SW480 (cell line): ENCODE measurements at regions not wholly inside any gene's neighbourhood (a gene's known extent, or its start where the extent isn't known, plus 50 kb on each side); places are given as distances from the start of the nearest gene placed in this dataset.

Experiments used
- DNase-seq: peaks from one replicate; pipeline ENCODE4 v3.0.0-alpha.2; 2016; ENCODE audit warnings: low spot score

DNA sequence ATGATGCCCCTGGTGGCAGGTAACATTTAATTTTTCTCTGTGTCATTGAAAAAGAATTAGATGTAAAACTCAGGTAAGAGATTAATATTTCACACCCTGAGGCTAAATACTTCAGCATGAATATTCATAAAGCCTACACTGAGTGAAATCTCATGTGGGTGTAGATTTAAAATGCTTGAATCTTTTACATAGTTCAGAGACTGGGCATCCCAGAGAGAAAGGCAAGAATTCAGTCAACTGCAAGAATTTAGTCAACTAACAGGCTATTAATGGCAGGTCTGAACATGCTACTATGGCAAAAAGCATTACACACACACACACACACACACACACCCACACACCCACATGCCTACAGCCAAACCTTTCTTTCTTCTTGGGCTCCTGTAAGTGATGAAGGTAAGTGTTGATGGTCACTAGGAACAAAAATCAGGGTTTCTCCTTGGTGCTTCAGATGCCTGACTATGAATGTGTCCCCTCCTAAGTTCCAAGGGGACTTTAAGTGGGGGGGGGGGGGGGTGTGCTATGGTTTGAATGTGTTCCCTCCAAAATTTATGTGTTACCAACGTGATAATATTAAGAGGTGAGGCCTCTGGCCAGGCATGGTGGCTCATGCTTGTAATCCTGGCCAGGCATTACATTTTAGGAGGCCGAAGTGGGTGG, 63.7 kb upstream of the PSMD7 start:
- no peak for DNase-seq

GRCh38 chr16:74230126-74230525, 66.5 kb upstream of the PSMD7 start:
- no peak for DNase-seq

GRCh38 chr16:74226338-74226954, 70.2 kb upstream of the PSMD7 start:
- peak; percentile 16 for DNase-seq

DNA sequence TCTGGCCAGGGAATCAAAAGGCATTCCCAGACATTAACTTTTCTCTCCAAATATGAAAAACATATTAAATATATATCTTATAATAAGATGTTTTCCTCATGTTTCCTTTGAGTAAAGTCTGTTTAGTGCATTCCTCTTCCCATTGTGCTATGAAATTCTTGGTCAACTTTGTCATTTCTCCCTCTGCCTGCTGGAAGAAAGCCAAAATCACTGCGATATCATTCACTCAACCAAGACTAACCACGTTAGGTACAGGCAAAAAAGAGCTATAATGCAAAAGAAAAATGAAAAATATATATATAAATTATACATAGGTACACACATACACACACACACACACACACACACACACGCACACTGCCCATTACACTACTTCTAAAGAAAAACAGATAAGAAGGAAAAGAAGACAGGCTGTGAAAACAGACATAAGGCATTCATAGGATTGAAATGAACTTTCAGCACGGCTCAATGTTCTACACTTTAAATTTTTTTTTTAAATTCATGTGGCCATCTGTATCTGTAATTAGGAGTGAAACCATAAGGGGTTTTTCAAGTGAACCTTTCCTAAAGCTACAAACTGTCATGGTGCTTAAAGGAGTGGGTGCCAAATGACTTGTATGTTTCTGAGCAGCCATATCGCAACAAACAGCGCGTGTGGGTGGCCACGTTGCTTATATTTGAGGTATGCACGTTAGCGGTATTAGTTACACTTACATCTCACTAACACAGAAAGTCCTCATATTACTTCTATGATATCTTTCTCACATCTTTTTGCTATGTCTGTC, 71.6 kb upstream of the PSMD7 start:
- DNase-seq, result no peak

DNA sequence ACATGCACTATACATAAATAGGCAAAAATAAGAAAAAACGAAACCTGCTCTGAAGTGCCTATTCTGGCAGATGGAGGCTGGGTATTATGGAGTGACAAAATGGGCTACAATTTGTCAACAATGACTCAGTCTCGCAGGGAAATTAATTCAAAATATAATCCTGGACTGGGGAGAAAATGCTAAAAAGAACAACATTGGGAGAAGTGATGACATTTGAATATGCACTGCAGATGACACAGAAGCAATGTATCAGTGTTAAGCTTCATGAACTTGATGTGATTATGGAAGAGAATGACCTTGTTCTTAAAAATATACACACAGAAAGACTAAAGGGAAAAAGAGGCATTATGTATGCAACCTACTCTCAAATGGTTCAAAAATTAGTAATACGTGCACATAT, 74.8 kb upstream of the PSMD7 start:
- no peak for DNase-seq

GRCh38 chr16:74219706-74220105, 76.9 kb upstream of the PSMD7 start:
- no peak for DNase-seq

- no peak for DNase-seq
Observed at GRCh38 chr16:74218871-74219270, 77.7 kb upstream of the PSMD7 start.

- no peak for DNase-seq
Observed at GRCh38 chr16:74216319-74216718, 80.3 kb upstream of the PSMD7 start.

DNA sequence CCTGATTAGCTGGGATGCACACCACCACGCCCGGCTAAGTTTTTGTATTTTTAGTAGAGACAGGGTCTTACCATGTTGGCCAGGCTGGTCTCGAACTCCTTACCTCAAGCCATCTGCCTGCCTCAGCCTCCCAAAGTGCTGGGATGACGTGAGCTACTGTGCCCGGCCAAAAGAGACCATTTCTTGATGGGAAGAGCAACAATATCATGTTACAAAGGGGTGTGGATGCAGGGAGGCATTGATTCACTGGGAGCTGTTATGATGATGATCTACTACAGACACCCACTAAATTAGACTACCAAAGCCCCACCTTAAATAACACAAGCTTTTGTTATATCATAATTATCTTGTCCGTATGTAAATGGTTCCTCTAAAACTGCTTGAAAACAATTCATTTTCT, 81.4 kb upstream of the PSMD7 start:
- no peak for DNase-seq

DNA sequence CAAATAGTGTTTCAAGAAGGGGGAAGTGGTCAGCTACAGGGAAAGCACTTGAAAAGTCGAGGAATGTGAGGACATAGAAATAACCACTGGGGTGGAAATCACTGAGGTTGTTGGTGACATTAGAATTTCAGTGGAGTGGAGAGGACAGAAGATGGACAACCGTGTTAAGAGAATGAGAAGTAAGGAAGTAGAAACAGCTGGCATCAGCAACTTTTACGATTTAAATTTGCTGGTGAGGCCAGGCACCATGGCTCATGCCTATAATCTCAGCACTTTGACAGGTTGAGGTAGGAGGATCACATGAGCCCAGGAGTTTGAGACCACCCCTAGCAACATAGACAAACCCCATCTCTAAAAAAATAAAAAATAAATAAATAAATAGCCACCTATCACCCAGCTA, 83.2 kb upstream of the PSMD7 start:
- DNase-seq, result no peak

DNA sequence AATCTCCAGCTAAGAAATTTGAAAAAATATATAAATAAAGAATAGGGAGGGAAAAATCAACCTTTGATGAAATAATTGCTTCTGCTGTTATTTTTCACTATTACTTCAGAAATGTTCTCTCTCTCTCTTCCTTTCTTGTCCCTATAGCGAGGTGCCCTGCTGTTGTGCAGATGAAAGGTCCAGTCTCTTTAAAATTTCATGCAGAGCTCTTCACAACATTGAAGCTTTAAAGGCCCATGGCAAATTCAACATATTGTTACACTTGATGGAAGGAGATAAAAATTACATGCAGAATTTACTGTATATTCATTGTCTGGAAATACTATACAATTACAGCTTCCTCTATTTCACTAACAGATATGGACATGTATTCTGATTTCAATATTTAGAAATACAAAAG, 86.4 kb upstream of the PSMD7 start:
- no peak for DNase-seq

- DNase-seq, result no peak
Observed at GRCh38 chr16:74202009-74202408, 94.6 kb upstream of the PSMD7 start.

- no peak for DNase-seq
Observed at GRCh38 chr16:74201576-74201975, 95.0 kb upstream of the PSMD7 start.

DNA sequence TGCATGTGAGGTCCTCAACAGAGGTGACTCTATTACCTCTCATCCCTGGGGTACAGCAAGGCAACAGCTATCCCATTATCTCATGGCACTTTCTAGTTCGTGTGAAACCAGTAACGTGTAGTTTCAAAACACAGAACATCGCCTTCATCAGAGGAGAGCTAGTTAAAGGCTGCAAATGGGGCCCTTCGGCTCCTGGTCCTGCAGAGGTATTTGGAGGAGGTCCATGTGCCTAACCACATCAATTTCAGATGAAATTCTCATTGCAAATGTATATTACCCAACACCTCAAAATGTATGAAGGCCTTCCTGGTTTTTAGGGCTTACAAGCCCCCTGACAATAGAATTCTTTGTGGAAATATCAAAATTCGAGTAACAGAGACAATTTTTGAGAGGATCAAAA, 95.7 kb upstream of the PSMD7 start:
- DNase-seq, result no peak

DNA sequence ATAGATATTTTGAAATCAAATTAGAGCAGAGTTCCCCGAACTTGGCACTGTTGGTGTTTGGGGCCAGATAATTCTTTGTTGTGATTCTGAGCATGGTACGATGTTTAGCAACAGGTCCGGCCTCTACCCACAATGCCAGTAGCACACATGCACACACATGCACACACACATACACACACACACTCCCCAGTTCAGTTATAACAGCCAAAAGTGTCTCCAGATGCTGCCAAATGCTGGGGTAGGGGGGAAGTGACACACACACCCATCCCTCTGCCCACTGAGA, 96.8 kb upstream of the PSMD7 start:
- no peak for DNase-seq

GRCh38 chr16:74199066-74199841, 97.4 kb upstream of the PSMD7 start:
- no peak for DNase-seq

DNA sequence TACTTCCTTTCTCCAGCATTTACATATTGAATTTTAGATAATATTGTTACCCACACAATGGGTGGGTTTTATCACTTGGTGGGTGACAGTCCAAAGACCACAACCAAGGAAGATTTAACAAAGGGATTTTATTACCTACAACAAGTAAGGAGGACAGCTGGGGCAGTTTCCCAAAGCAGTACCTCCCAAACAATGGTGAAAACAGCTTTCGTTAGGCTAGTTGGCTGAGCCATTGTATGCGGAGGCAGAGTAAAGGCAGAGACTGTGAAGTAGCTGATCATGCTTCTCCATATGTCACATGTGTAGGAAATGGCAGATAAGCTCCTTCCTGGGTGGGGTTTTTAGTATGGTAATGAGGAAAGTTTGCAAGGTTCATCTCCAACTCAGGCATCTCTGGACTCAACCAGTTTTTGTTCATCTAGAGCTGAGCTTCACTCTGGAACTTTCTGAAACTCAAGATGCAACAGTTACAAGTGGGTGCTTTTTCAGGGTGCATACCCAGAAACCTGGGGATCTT, 104.3 kb upstream of the PSMD7 start:
- DNase-seq, result no peak

DNA sequence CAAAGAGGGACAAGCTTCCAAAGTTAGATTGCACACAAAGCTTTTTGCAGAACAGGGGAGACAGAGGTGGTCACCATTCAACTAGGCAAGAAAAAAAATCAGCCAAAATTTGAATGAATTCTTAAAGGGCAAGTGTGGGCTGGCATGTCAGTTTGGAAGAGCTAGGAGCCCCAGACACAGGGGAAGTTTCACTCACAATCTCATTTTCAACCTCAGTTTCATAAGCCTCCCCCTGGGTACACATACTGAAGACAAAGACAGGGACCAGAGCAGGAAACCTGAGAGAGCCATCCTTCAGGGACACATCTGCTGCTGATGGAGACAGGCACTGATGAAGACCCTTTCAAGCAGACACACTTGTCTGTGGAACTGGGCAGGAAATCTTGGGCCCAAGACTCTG, 106.3 kb upstream of the PSMD7 start:
- DNase-seq, result no peak

DNA sequence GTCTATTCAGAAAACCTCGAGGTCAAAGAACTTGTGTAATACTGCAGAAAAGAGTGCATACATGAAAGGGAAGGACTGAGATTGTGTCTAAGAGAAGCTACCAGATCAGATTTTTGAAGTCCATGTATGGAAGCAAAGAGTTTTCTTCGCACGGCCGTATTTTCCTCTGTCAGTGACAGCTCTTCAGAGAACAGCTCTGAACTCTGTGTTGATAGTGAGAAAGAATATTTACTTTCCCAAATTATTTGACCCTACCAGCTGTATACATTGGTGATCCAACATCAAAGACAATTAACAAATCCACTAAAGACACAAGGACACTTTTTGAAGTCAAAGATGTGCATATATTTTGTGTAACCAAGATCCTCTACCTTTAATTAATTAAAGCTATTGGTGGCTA, 107.8 kb upstream of the PSMD7 start:
- no peak for DNase-seq

- DNase-seq, result no peak
Observed at GRCh38 chr16:74186561-74186971, 110.0 kb upstream of the PSMD7 start.

GRCh38 chr16:74184839-74185238, 111.8 kb upstream of the PSMD7 start:
- DNase-seq, result no peak

GRCh38 chr16:74183601-74184360, 112.8 kb upstream of the PSMD7 start:
- DNase-seq, result no peak
